Astrocyte of the spinal cord (primary cell): ENCODE measurements at regions not wholly inside any gene's neighbourhood (a gene's known extent, or its start where the extent isn't known, plus 50 kb on each side); places are given as distances from the start of the nearest gene placed in this dataset.
"Not testable (repeated sequence)": the region's sequence is repeated elsewhere in the genome, so short reads cannot be mapped to it uniquely, and the experiment has no call there.

Experiments
- DNase-seq: peaks from one replicate; pipeline ENCODE4 v3.0.0; 2011; ENCODE audit warnings: low read depth, low spot score
- H3K4me3 ChIP-seq: 2 replicates; pipeline ENCODE4 v1.5.1; 2011; ENCODE audit warnings: low read depth, mild to moderate bottlenecking, low read length, moderate library complexity
- CTCF ChIP-seq: IDR thresholded peaks from 2 replicates; pipeline ENCODE4 v1.5.1; 2012; ENCODE audit warnings: low read depth, mild to moderate bottlenecking, low read length, inconsistent platforms
- in situ Hi-C: cut with HindIII; loops from 2 replicates; pipeline ENCODE4 v1.10.0; 2017; ENCODE audit warnings: low sequenced_read_pairs

- DNase-seq, in situ Hi-C loops, H3K4me3 ChIP-seq: not testable (repeated sequence)
These were observed 55.0 kb upstream of the AGAP4 start for GRCh38 chr10:45902324-45902723.

DNA sequence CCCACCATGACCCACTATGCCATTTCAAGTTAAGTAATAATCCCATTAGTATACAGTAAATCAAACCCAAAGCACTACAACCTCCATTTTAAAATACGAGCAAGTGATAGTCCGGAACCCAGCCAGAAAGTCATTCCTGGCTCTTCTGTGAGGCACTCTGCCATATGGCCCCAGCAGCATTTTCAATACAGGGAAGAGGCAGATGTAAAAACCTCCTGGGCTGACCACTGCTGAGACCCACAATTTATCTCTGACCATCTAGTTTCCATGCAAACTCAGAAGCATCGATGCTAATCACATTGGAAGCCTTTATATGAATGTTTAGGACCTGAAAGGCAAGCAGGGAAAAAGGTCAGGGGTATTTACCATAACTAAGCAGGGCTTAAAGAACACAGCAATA, 56.3 kb upstream of the AGAP4 start:
- H3K4me3 ChIP-seq, in situ Hi-C loops, DNase-seq: not testable (repeated sequence)

DNA sequence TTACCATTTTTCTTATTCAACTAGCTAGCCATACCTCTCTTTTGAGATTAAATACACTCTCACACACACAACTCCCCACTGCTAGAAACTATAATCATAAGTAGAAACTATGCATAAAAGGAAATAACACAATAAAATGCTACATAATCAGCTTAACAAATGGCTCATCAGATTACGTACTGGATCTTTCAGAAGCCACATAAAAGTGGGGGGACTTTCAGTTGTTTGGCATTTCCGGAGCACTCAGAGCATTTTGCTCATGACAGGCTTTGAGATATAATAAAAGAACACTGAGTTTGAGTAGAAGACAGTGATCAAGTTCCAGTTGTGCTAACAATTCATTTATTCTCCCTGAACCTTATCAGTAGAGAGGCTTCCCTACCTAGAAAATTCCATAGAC, 56.8 kb upstream of the AGAP4 start:
- DNase-seq, in situ Hi-C loops, H3K4me3 ChIP-seq: not testable (repeated sequence)

GRCh38 chr10:45913205-45913604, 59.1 kb upstream of the TIMM23 start:
- in situ Hi-C loops, H3K4me3 ChIP-seq, DNase-seq: not testable (repeated sequence)

DNA sequence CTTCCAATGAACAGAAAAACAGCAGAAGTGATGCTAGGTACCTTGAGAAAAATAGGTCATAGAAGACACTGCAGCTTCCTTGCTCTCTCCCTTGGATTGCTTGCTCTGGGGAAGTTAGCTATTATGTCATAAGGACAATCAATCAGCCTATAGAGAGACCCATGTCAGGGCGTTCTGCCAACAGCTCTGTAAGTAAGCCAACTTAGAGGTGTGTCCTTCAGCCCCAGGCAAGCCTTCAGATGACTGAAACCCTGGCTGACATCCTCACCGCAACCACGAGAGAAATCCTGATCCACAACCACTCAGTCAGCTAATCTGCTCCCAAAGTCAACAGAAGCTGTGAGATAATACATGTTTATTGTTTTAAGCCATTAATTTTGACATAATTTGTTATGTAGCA, 57.5 kb upstream of the TIMM23 start:
- in situ Hi-C loops, DNase-seq: not testable (repeated sequence)

DNA sequence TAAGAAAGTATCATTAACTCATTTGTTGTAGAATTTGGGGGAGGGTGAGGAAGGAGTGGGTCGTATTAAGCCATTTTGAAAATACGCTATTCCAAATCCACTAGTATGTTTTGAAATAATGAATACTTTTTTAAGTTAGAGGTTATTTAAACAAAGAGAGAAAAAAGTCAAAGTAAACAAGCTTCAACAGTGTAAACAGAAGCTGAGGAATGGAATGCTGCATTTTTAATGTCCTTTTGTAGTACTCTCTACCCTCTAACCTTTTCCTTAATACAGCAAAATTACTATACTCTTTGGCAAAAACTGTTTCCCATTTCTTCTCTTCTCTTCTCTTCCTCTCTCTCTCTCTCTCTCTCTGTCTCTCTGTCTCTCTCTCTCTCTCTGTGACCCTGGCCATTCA, 56.7 kb upstream of the TIMM23 start:
- DNase-seq, H3K4me3 ChIP-seq, in situ Hi-C loops: not testable (repeated sequence)

More for the DNA sequence above, 57.5 kb upstream of the TIMM23 start:
- H3K4me3 ChIP-seq = not testable (repeated sequence)

GRCh38 chr10:45920876-45921275, 51.4 kb upstream of the TIMM23 start:
- DNase-seq, in situ Hi-C loops: not testable (repeated sequence)
- TF ChIP-seq CTCF = peak; percentile 4

More at GRCh38 chr10:45920876-45921275, 51.4 kb upstream of the TIMM23 start:
- H3K4me3 ChIP-seq = not testable (repeated sequence)
